HL-60 (cell line): ENCODE measurements at regions not wholly inside any gene's neighbourhood (a gene's known extent, or its start where the extent isn't known, plus 50 kb on each side); places are given as distances from the start of the nearest gene placed in this dataset.

Experiments used
- CTCF ChIP-seq: IDR thresholded peaks from one replicate; pipeline ENCODE4 v1.5.1; 2011; ENCODE audit warnings: low read length, control low read depth, inconsistent platforms; ENCODE audit not compliant: insufficient read depth
- GABPA ChIP-seq: IDR thresholded peaks from 2 replicates; pipeline ENCODE4 v1.6.1; 2012; ENCODE audit warnings: low read depth
- POLR2AphosphoS5 ChIP-seq: IDR thresholded peaks from 2 replicates; pipeline ENCODE4 v1.6.1; 2012; ENCODE audit warnings: low read depth
- REST ChIP-seq: IDR thresholded peaks from 2 replicates; pipeline ENCODE4 v1.6.1; 2012; ENCODE audit warnings: low read depth; ENCODE audit not compliant: insufficient replicate concordance
- SPI1 ChIP-seq: IDR thresholded peaks from 2 replicates; pipeline ENCODE4 v1.6.1; 2012; ENCODE audit warnings: low read depth, mild to moderate bottlenecking, borderline replicate concordance

GRCh38 chr5:175012267-175012666 is 287.9 kb downstream of the MSX2 start:
- TF ChIP-seq CTCF (no peak), GABPA (no peak), POLR2AphosphoS5 (no peak), SPI1 (no peak), REST (no peak)
